ENCODE measurements at regions not wholly inside any gene's neighbourhood (a gene's known extent, or its start where the extent isn't known, plus 50 kb on each side); places are given as distances from the start of the nearest gene placed in this dataset.

- no peak for TF ChIP-seq POLR2A (IDR thresholded peaks at IDR 0.05)
- TF ChIP-seq CTCF (IDR thresholded peaks at IDR 0.05): no peak
Observed at GRCh38 chr12:58503731-58504130, 416.6 kb downstream of the LRIG3 start.
